HEK293 (cell line): ENCODE measurements at regions not wholly inside any gene's neighbourhood (a gene's known extent, or its start where the extent isn't known, plus 50 kb on each side); places are given as distances from the start of the nearest gene placed in this dataset.

Experiments used
- CTCF ChIA-PET: fragments of 350-600 bp; formaldehyde crosslinking; extraction: SDS; loops from one replicate; lab custom pipeline; 2021; ENCODE audit warnings: antibody characterized with exemption; lab: Yijun Ruan, JAX
- POLR2A ChIA-PET: fragments of 300-600 bp; formaldehyde crosslinking; extraction: SDS; loops from one replicate; lab custom pipeline; 2020; ENCODE audit warnings: antibody characterized with exemption, inconsistent platforms; lab: Yijun Ruan, JAX
- H3K27ac ChIP-seq: fragments of 200-500 bp; sonication (Bioruptor generic); 2 replicates; pipeline ENCODE4 v1.5.1; 2014; ENCODE audit warnings: low read depth, low read length, control low read depth, inconsistent platforms; ENCODE audit errors: extremely low read depth
- H3K36me3 ChIP-seq, 2 experiments: fragments of 200-500 bp in 1 of 2; sonication (Bioruptor generic) in 1 of 2; 1 replicate in 1 of 2; 2 replicates in 1 of 2; pipeline ENCODE4 v1.5.1; 2014 to 2017; ENCODE audit warnings: inconsistent platforms in 2 of 2, low read length in 2 of 2; ENCODE audit not compliant: control insufficient read depth in 2 of 2, insufficient read depth in 1 of 2
- H3K4me1 ChIP-seq: fragments of 200-500 bp; sonication (Bioruptor generic); 2 replicates; pipeline ENCODE4 v1.5.1; 2014; ENCODE audit warnings: mild to moderate bottlenecking, low read length, inconsistent platforms; ENCODE audit not compliant: control insufficient read depth, insufficient read depth
- H3K4me3 ChIP-seq: 2 replicates; pipeline ENCODE4 v1.5.1; 2011; ENCODE audit warnings: low read depth, mild to moderate bottlenecking, control low read depth, low read length, moderate library complexity
- H3K9me3 ChIP-seq: fragments of 200-500 bp; sonication (Bioruptor generic); 2 replicates; pipeline ENCODE4 v1.5.1; 2014; ENCODE audit warnings: low read depth, low read length, inconsistent platforms; ENCODE audit not compliant: control insufficient read depth, insufficient read depth
- FEZF1 ChIP-seq: fragments of 450-650 bp; formaldehyde crosslinking; IDR thresholded peaks from 2 replicates; pipeline ENCODE4 v1.5.1; 2016; ENCODE audit warnings: missing biosample characterization, missing genetic modification characterization
- GLIS1 ChIP-seq: fragments of 450-650 bp; formaldehyde crosslinking; IDR thresholded peaks from 2 replicates; pipeline ENCODE4 v1.5.1; 2016; ENCODE audit warnings: missing biosample characterization, missing genetic modification characterization
- HIC1 ChIP-seq: fragments of 450-650 bp; formaldehyde crosslinking; IDR thresholded peaks from 2 replicates; pipeline ENCODE4 v1.5.1; 2016; ENCODE audit warnings: missing biosample characterization, missing genetic modification characterization
- KLF1 ChIP-seq: fragments of 450-650 bp; formaldehyde crosslinking; IDR thresholded peaks from 2 replicates; pipeline ENCODE4 v1.5.1; 2016; ENCODE audit warnings: missing biosample characterization, missing genetic modification characterization
- SCRT1 ChIP-seq: fragments of 450-650 bp; formaldehyde crosslinking; IDR thresholded peaks from 2 replicates; pipeline ENCODE4 v1.5.1; 2016; ENCODE audit warnings: missing biosample characterization, missing genetic modification characterization, borderline replicate concordance
- WT1 ChIP-seq: fragments of 450-650 bp; formaldehyde crosslinking; IDR thresholded peaks from 2 replicates; pipeline ENCODE4 v1.5.1; 2016; ENCODE audit warnings: missing biosample characterization, missing genetic modification characterization
- ZBTB1 ChIP-seq: fragments of 450-650 bp; formaldehyde crosslinking; IDR thresholded peaks from 2 replicates; pipeline ENCODE4 v1.5.1; 2016; ENCODE audit warnings: missing biosample characterization, missing genetic modification characterization
- ZBTB20 ChIP-seq: fragments of 450-650 bp; formaldehyde crosslinking; IDR thresholded peaks from 2 replicates; pipeline ENCODE4 v1.5.1; 2016; ENCODE audit warnings: missing biosample characterization, missing genetic modification characterization
- ZBTB48 ChIP-seq: fragments of 450-650 bp; formaldehyde crosslinking; IDR thresholded peaks from 2 replicates; pipeline ENCODE4 v1.5.1; 2016; ENCODE audit warnings: missing biosample characterization, missing genetic modification characterization
- ZNF148 ChIP-seq: fragments of 450-650 bp; formaldehyde crosslinking; IDR thresholded peaks from 2 replicates; pipeline ENCODE4 v1.5.0; 2017; ENCODE audit warnings: missing biosample characterization, missing genetic modification characterization, borderline replicate concordance
- ZNF155 ChIP-seq: fragments of 450-650 bp; formaldehyde crosslinking; IDR thresholded peaks from 2 replicates; pipeline ENCODE4 v1.5.1; 2016; ENCODE audit warnings: missing biosample characterization, missing genetic modification characterization
- ZNF174 ChIP-seq: fragments of 450-650 bp; formaldehyde crosslinking; IDR thresholded peaks from 2 replicates; pipeline ENCODE4 v1.5.0; 2017; ENCODE audit warnings: missing biosample characterization, mild to moderate bottlenecking, missing genetic modification characterization
- ZNF280D ChIP-seq: fragments of 450-650 bp; formaldehyde crosslinking; IDR thresholded peaks from 2 replicates; pipeline ENCODE4 v1.5.1; 2016; ENCODE audit warnings: missing biosample characterization, missing genetic modification characterization
- ZNF362 ChIP-seq: fragments of 450-650 bp; formaldehyde crosslinking; IDR thresholded peaks from 2 replicates; pipeline ENCODE4 v1.5.1; 2016; ENCODE audit warnings: missing biosample characterization, missing genetic modification characterization
- ZNF473 ChIP-seq: fragments of 450-650 bp; formaldehyde crosslinking; IDR thresholded peaks from 2 replicates; pipeline ENCODE4 v1.5.1; 2017; ENCODE audit warnings: missing biosample characterization, missing genetic modification characterization
- ZNF501 ChIP-seq: fragments of 450-650 bp; formaldehyde crosslinking; IDR thresholded peaks from 2 replicates; pipeline ENCODE4 v1.5.1; 2016; ENCODE audit warnings: missing biosample characterization, missing genetic modification characterization
- ZSCAN4 ChIP-seq: fragments of 450-650 bp; formaldehyde crosslinking; IDR thresholded peaks from 2 replicates; pipeline ENCODE4 v1.5.1; 2017; ENCODE audit warnings: missing biosample characterization, missing genetic modification characterization
- ZSCAN5A ChIP-seq: fragments of 450-650 bp; formaldehyde crosslinking; IDR thresholded peaks from 2 replicates; pipeline ENCODE4 v1.5.1; 2016; ENCODE audit warnings: missing biosample characterization, missing genetic modification characterization

- Histone ChIP-seq H3K9me3 (no peaks in the 10 kb centered on the region), H3K4me3 (no peak overlapping the region), H3K27ac (no peak overlapping the region), H3K36me3 (no peaks in the 10 kb centered on the region), H3K4me1 (peaks cover 14% of the 10 kb centered on the region; the same call in 1 of the 2 replicates)
- POLR2A ChIA-PET, result no interaction called here
- TF ChIP-seq ZNF280D (tag by site-specific recombination), result no peak
- no peak for TF ChIP-seq ZNF174 (tag by site-specific recombination)
- no peak for TF ChIP-seq HIC1 (tag by site-specific recombination)
- no peak for TF ChIP-seq ZNF501
- TF ChIP-seq ZBTB48, result no peak
- no peak for TF ChIP-seq ZNF473 (tag by site-specific recombination)
- no peak for TF ChIP-seq ZNF362 (tag by site-specific recombination)
- TF ChIP-seq ZNF155, result no peak
- no peak for TF ChIP-seq SCRT1 (tag by site-specific recombination)
- no peak for TF ChIP-seq ZBTB1 (tag by site-specific recombination)
- TF ChIP-seq ZBTB20 (tag by site-specific recombination), result no peak
- no peak for TF ChIP-seq ZNF148 (tag by site-specific recombination)
- TF ChIP-seq ZSCAN4 (tag by site-specific recombination), result no peak
- no peak for TF ChIP-seq KLF1
- CTCF ChIA-PET, result interaction anchor here (0.8 kb wide), 1 partner anchor 551 kb away, joined by 3 read pairs; no protein-coding TSS in a partner anchor
Observed at GRCh38 chr14:53796734-53797133, 159.9 kb downstream of the BMP4 start.

- CTCF ChIA-PET, result no interaction called here
Observed at GRCh38 chr14:53793790-53794505, 162.7 kb downstream of the BMP4 start.

More at GRCh38 chr14:53793790-53794505, 162.7 kb downstream of the BMP4 start:
- POLR2A ChIA-PET, result no interaction called here
- H3K4me3 ChIP-seq, result no peak overlapping the region
- H3K4me1 ChIP-seq, result peaks cover 14% of the 10 kb centered on the region; the same call in 1 of the 2 replicates
- no peaks in the 10 kb centered on the region for H3K36me3 ChIP-seq
- TF ChIP-seq ZSCAN5A (tag by site-specific recombination) (no peak), GLIS1 (tag by site-specific recombination) (peak; percentile 44; the same call in 1 of the 2 replicates), FEZF1 (tag by site-specific recombination) (peak; percentile 42; the same call in 1 of the 2 replicates), WT1 (tag by site-specific recombination) (peak; percentile 72)
- TF ChIP-seq, all 188 proteins: peak for 3
- Histone ChIP-seq H3K9me3 (no peaks in the 10 kb centered on the region), H3K27ac (no peak overlapping the region)
